Activated gamma-delta T cell treated with Interleukin-2 at 50 U/mL for 16 hours (primary cell): ENCODE measurements at regions not wholly inside any gene's neighbourhood (a gene's known extent, or its start where the extent isn't known, plus 50 kb on each side); places are given as distances from the start of the nearest gene placed in this dataset.

Experiments used
- DNase-seq: peaks from one replicate; pipeline ENCODE4 v3.0.0-alpha.2; 2020

DNA sequence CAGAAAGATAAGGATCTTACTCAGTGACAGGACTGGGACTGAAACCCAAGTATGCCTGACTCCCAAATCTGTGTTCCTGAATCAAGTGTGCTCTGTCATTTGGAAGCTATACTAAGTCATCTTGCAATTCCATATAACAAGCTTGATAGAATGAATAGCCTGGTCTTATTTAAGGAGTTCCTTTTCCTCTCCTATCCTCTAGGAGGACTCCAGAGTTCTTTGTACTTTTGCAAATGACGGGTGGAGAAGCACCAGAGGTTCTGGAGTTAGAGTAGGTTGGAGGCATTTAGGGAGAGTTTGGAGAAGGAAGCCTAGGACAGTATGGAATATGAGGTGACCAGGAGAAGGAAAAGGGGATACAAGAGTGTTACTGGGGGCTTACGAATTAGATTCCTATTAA is 92.9 kb upstream of the RCN1 start:
- no peak for DNase-seq

DNA sequence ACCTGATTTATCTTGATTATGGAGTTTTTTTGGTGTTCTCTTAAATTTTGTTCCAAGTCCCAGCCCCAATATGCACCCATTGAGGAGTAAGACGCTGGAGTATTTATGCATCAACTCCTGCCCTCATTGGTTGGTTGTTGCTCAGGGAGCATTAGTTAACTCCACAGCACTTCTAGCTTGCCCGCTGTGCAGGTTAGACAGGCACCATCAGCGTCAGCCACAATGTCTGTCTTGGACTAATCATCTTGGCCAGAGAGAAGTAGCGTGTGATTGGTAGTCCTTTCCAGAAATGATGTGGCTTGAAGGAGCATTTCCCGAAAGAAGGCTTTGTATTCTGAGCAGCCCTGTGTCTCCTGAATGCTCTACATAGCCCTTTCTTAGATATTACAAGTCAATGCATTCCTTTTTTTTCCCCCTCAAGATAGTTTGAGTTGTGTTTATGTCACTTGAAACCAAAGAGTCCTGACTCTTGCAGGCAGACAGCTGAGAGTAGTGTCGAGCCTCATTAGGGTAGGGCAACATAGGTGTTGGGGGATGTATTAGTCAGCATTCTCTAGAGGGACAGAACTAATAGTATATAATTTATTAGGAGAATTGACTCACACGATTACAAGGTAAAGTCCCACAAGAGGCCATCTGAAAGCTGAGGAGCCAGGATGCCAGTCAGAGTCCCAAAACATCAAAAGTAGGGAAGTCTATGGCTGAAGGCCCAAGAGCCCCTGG is 94.6 kb upstream of the RCN1 start:
- no peak for DNase-seq

DNA sequence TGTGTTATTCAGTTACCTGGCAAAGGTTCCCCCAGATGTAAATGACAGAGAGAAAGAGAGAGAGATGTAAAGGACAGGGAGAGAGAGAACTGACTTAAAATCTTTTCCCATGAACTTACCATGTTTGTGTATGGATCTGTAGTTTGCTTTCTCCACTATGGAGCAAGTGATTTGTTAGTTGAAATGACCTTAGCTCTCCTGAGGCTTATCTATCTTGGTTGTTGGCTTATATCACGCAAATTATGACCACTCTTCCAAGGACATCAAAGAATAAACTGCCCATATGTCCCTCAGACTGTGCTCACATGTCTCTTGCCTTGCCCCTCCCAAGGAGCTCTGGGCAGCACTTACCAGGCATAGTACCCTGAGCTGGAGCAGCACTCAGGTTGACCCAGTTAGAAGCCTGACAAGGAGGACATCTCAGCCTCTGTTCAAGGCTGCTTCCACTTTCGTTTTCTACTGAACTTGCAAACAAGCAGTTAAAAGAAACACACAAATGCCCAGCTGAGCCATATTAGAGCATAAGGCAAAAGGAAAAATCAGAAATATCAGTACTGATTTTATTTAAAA is 95.3 kb upstream of the RCN1 start:
- DNase-seq: no peak

DNA sequence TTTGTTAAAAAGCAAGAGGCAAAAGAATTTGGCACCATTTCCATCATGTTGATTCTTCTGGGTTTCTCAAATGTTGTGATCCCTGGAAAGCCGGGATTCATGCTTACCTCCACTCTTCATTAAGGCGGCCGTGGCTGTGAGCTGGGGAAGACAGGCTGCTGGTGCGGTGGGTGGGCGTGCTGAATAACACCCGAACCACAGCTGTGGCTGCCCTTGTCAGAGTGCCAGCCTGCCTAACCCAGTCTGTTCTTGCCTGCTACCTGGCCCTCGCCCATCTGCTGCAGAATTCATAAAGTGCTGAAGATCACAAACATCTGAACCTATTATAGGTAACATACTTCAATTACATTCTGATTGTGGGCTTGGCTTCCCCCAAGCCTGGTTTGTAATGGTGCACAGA is 95.8 kb upstream of the RCN1 start:
- no peak for DNase-seq

DNA sequence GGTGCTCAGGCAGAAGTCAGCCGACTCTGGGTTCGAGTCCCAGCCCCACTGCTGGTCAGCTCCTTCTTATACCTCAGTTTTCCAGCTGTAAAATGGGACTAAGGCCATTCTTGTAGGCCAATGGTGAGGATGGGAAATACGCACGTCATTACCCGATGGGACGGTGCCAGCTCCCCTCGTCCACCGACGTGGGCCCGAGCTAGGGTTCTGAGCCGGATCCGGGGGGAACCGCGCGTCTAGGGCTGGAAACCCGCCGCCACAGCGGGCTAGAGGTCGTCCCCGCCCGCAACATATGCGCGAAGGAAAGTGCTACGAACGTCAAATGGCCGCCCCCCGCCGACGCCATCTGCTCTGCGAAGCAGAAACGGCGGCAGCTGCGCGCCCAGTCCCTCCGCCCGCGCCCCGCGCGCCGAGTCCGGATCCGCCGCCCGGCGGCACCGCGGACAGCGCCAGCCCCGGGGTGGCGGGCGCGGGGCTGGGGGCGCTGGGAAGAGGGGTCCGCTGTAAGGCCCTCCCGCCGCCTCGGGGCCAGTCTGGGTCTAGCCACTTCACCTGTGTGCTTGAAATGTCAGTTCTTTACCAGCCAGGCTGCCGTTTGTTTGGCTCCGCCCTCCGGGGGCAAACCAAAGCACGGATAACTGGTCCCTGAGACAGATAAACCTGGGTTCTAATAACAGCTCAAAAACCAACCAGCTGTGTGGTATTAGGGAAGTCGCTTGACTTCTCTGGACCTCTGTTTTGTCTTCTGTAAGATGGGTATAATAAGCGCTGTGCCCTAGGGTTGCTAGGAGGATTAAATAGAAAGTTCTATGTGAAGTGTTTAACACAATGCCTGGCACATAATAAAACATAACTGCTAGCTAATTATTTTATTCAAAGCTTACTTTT is 103.5 kb upstream of the RCN1 start:
- no peak for DNase-seq

DNA sequence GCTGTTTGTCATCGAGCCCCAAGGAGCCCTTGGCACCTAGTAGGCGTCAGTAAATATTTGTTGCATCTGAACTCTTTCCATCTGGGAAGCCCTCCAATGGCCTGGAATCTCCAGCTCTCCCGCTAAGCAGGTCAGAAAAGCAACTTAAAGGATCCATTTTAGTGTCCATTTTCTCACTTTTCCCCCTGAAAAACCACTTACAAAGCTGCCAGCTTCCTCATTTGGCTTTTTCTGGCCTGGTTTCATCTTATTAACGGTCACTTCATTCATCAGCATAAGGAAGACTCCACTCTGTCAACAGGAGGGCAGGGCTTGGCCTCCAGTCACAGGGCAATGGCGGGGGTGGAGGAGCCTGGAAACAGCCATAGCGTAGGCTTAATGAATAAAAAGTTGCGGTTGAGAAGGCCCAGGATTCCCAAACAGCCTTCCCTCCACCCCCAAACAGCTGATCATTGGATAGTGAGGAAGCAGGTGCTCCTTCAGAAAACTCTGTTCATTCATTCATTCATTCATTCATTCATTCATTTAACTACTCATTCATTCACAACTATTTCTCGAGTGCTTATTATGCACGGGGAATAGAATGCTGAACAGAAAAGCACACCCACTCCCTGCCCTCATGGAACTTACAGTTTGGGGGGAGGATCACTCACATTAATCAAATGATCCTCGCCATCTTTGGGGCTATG is 104.5 kb upstream of the RCN1 start:
- no peak for DNase-seq

DNA sequence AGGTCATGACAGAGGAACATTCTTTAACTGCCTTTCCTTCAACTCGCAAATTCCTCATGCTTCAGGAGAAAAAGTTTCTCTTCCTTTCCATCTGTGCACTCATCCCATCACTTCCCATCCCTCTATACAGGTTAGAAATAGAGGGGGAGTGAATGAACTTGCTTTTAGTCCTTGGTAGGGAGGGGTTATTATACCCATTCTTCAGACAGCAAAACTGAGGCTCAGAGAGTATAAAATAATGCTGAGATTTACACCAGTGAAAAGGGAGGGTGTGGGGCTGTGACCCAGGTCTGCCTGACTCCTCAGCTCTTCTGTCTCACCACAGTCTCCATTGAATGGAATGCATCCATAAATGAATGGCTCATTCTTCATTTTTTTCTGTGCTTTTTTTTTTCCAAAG is 109.4 kb upstream of the RCN1 start:
- no peak for DNase-seq

DNA sequence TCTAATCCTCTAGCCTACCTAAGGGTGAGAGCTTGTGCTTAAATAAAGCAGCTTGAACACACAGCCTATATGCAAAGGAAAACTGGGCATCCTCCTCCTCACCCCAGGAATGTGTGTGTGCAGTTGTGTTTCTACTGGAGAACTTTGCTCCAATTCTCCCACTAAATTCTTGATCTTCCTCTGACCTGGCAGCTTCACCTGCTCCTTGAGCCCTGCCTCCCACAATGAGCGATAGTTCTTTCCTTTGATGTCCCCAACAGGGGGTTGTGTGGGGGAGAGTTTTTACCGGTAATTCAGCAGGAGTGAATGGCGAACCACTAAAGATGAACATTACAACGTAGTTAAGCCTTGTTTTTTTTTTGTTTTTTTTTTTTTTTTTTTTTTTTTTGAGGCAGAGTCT is 113.5 kb upstream of the RCN1 start:
- DNase-seq: no peak

DNA sequence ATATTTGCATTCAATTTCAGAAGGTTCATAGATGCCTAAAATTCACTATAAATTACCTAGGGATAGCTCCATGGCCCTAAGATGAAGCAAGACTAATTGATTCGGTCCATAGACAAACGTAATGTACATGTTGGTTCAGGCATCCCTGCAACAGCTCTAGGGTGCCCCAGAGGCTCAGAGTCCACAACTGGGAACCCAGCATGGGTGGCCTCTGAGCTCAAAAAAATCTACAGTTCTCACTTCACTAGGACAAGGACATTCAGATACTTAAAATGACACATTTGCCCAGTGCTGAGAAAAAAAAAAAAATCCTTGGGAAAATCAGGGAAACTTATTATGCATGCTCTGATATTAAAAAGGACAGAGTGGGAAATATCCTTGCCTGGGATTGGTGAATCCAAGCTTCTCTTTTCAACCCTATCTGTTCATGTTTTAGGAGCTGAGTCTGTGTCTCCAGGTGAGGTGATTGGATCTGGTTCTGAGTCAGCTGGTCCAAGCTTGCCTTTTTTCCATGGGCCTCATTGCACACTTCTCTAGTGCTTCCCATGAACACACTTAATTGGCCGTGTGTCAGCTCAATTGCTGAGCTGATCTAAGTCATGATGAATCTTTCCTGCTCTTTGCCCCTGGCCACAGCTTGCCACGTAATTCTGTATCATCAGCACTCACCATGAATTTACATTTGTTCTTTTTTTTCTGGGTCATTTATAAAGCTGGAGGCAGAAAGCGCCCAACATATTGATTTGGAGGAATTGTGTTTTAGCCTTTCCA is 116.3 kb upstream of the RCN1 start:
- no peak for DNase-seq

DNA sequence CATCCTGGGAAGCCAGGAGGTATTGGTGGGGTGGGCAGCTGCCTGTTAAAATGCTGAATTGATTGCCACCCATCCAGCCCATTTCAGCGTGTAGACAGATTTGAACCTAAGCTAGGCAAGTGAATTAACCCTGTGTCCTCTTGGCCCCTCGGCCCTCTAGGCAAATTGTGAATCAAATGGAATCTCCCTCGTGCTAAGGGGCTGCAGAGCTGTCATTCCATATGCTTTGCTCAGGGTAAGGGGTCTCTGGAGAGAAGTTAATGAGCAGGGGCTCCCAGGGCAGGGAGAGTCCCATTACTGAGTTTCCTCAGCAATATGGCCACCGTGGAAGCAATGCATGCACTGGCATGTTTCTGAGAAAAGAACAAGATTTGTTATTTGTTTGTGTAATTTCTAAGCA is 117.7 kb upstream of the RCN1 start:
- no peak for DNase-seq

DNA sequence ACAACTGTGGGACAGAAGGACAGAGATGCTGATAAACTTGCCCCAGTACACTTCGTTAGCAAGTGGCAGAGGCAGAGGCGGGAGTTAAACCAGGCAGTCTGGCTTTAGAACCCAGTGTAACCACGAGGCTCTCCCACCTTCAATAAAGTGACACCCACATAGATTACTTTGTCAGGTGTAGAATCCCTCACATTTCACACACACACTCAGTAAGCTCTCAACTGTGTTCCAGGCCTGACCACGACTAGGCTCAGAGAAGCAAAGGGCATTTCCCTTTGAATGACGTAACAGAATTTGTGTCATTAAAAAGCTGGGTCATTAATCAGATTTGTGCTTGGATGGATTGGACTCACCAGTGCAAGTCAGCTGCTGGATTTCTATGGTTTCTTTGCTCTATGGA is 118.3 kb upstream of the RCN1 start:
- DNase-seq: no peak

DNA sequence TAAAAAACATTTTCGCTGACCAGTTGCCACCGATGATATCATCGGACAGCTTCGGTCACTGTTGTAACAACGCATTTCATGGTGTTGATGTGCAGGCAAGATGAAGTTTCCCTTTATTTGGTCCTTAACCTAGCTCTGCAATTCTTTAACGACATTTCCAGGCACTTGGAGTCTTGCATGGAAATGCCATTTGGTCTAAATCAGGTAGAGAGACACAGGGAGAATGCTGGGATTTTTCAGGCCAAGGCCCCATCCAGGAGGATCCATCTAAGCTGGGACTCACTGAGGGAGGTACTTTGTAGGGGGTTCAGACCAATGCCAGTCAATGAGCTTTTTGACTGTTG is 121.5 kb upstream of the RCN1 start:
- DNase-seq: no peak

DNA sequence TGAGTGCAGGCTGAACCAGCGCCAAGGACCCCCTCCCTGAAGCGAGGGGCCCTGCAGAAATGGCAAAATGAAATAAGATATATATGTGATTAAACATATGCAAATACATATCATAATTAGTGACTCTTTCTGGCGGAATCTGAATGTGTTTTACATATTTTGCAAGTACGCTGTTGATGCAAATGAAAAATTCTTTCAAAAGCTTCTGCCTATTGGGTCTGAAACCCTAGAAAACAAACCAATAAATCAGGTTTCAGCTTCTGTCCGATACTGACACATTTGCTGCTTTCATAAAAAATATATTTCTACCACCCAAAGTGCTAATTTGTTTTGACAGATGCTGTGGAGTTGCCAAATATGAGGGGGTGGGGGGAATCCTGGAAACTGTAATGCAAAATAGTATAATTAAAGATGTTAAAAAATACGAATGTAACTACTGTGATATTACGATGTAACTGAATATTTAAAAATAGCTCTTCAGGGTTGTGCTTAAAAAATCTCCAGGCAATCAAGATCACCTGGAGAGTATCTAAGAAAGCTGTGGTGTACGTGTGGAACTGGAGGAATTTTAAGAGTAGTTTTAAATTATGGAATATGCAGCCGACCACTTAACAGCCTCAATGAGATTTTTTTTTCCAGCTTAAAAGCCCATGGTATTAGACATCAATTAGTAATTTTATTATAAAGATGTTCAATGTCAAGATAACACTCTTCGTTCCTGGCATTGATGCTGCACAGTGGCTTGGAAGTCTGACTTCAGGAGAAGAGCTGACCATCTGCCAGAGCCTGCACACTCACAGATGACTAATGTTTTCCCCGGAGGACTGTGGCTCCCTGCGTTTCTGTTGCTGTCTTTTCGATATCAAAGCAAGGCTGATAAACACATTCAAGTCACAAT is 122.2 kb upstream of the RCN1 start:
- no peak for DNase-seq

DNA sequence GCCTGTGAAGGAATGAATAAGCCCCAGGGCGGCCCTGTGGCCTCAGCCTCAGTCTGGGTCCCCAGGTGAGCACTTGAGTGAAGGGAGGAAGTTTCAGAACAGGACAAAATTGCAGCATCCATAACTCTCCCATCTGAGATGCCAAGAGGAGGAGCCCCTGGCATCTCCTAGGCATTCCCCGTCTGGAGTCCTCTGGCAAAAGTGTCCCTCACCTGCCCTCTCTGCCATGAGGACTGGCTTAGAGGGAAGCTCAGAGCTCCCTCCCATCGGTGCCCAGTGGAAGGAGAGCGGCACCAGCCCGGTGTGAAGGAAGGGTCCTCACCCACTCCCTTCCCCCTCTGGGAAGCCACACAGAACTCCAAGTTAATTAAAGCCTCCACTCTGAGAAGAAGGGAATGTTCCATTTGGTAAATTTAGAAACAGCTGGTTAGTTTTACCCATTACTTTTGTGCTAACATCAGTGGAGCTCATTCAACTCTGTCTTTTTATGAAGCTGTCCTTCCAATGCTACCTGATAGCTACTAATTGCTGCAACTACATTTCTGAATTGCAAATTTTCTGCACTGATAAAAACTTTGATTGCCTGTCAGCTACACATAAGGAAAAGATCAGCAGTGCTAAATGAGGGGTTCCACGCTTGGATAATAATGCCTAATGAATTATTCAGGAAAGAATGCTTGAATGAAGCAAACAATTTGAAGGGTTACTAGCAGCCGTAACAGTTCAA is 123.3 kb upstream of the RCN1 start:
- no peak for DNase-seq

DNA sequence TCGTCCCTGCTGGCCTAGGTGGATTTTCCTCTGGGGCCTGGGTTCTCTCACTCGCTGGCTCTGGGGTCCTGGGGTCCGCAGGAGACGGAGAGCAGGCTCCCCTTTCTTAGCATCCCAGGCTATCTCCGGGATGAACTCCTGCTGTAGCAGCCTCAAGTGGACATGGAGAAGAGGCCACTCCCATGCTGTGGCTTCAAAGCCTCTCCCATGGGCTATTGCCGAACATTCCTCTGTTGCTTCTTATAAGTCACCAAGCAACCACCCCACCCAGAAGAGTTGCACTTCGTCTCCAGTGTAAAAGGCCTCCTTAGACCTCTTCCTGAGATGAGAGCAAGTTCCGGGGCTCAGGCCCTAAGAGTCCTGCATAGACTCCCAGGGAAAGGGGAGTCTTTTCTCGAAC is 124.0 kb upstream of the RCN1 start:
- no peak for DNase-seq

DNA sequence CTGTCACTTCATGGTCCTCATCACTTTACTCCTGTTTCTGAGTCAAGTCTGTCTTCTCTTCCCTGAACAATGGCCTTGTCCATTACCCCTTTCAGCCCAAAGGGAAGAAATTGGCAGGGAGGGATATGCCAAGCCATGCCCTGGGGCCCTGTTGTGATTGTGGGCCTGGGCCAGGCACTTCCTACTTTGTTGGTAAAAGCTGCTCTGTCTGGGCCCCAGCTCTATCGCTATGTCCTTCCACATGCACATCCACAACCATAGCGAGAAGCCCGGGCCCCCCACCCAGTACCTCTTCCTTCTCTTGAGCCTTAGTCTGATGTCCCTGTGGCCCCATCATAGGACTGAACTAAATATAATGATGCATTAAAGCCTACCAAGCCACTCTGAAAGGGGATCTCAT is 126.7 kb upstream of the RCN1 start:
- no peak for DNase-seq

DNA sequence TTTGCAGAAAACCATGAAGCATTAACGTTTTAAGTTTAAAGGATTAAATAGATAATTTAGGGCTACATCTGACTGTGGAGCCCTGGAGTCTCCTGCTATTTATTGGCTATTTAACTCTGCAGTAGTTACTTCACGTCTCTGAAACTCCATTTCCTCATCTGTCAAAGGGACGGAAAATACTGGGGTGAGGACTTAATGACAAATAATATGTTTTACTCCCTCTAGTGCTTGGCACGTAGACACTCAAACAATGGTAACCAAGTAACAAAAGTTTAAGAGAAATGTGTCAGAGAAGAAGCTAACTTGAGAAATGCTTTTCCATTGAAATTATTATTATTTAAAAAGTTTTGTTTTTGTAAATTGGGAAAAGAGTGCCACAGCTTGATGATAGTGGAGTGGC is 130.7 kb upstream of the RCN1 start:
- no peak for DNase-seq

DNA sequence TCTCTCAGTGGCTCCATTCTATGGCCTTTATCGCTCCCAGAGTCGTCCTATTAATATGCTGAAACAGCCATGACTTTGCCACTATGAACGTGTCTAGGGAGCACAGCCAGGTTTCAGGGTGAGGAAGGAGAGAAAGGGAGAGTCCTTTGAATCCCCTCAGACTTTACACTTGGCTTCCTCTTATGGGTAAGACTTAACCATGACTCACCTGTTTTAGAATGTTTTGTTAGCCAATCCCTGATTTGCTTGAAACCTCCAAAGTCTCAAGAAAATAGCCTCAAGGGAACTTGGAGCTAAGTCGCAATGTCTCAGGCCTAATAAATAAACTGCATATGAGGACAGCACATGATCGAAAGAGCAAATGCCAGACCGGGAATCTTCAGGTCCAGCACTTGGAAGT is 131.2 kb upstream of the RCN1 start:
- DNase-seq: no peak

DNA sequence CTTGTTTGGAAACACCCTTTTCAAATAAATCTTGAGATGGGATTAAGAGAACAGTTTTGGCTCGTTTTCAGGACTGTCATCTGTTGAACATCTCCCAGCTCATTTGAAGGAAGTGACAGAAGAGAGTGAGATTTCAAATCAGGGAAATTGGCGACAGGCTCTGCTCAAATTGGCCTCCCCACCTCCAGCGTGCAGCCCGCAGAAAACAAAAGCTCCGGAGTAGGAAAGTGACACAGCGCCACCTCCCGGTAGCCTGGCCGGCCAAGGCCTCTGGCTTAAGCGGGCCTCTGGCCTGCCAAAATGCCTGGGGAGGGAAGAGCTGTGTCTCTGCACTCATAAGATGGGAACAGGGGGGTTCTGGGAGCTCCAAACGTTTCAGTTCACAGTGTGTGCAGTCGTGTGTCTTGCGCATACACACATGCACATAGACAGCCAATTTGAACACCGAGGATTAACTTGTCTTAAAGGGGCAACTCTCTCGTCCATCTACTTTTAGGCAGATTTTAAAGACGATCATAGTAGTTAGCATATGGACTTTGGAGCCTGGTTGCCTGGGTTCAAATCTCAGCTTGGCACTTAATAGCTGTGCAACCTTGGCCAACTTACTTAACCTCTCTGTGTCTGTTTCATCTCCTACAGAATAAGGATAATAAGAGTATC is 132.7 kb upstream of the RCN1 start:
- peak; percentile 14 for DNase-seq

DNA sequence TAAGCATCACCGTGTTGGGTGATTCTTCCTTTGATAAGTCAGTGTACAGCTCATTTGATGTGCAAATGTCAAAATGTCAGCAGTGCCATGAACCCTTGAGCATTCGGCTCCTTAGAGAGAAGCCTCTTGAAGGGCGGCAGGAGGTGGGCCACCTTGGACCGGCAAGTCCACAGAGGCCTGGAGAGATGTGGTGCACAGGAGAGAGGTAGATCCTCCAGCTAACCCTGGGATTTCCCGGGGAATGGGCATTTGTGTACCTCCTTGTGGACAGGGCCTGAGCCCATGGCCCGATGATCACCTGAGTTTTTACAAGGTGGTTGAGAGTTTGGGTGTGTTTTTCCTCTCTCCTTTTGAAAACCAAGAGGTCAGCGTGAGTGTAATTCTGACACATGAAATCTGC is 133.2 kb upstream of the RCN1 start:
- DNase-seq: no peak

DNA sequence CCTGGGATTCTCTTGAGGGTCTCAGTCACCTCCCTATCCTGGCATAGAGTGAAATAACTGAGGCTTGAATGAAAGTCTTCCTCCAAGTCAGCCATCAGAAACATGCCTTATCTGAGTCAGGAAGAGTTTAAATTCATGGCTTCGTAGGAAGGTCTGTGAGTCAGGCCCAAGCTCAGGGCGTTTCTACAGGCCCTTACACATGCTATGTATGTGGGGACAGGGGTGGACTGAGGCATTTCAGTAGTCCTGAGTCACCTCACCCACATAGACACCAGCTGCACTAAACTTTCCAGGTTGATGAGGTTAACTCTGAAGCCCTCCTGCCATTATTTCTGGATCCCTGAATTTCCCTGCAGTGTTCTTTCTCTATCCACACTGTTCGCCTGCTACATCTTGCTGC is 134.6 kb upstream of the RCN1 start:
- no peak for DNase-seq
